GM21619 (cell line): ENCODE measurements at regions not wholly inside any gene's neighbourhood (a gene's known extent, or its start where the extent isn't known, plus 50 kb on each side); places are given as distances from the start of the nearest gene placed in this dataset.
"Not testable (repeated sequence)": the region's sequence is repeated elsewhere in the genome, so short reads cannot be mapped to it uniquely, and the experiment has no call there.

Source experiments
- ATAC-seq: cut with Tn5 transposase; IDR thresholded peaks from one replicate; pipeline ENCODE4 v1.9.1; 2021; ENCODE audit not compliant: unreplicated experiment

DNA sequence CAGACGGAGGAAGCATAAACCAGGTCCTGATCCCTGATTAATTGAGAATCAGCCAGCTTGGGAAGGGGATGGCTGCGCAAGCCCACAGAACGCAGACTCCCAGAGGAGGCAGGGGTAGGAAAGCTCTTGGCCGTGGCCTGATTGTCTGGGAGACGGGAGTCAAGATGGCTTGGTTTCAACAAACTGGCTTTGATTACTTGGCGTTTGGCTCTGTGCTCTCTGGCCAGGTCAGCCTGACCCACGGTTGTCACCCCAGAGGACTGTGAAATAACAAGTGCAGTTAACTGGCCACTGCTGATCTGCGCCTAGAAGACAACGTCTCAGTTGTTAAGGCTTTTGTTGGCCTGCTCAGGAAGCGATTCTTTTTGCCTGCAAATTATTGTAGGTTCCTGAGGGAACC lies 387.0 kb upstream of the PROK2 start:
- no peak for ATAC-seq

DNA sequence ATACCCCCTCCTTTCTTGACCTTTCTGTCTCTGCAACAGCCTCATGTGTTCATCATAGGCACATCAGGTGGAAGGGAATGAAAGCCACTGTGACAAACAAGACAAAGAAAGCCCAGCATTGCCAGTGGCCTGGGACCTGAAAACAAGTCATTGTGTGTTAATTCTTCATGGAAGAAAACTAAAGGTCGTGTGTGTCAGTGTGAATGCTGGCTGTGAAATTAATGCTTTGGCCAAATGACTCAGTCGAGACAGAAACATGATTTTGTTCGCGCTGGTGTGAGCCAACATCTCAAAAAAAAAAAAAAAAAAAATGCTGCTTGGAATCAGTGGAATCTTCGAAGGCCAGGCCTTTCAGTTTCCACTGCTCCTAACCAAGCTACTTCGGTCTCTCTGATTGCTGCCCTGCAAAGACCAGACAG lies 386.5 kb upstream of the PROK2 start:
- ATAC-seq, result no peak

DNA sequence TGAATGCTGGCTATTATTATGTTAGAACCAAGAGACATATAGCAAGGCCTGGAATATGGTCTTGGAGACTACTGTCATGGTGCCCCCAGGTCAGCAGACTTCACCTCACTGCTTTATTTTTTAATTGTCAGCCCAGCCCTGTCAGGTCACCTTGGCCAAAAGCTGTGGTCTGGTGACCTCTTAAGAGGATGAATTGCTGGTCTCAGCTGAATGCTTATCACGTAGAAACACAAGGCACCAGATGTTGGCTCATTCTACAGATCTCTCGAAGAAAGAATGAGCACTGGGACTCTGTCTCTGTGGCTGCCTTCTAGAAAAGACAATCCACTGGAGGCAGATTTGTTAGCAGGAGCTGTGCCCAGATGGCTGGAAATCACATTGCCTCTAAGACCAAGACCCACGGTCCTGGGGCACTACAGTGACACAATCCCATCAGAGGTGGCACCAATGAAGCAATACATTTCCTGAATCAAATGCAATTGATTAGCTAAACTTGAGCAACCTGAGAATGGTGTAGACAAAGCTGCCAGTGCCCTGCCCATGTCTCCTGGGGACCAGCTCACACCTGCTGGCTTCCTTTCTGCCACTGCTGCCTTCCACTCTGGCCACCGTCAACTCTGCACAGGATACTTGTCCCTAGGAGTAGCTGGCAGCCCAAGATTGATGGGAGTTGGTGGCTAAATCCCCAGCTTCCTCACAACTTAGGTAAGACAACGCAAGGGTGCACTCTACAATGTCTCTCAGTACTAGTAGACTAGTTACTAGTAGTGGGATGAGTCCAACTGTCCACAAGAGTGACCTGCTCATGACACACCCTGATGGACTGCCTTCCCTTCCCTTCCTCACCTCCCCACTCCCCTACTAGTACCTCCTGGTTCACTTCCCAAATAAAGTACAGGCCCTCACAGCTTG lies 384.9 kb upstream of the PROK2 start:
- no peak for ATAC-seq

DNA sequence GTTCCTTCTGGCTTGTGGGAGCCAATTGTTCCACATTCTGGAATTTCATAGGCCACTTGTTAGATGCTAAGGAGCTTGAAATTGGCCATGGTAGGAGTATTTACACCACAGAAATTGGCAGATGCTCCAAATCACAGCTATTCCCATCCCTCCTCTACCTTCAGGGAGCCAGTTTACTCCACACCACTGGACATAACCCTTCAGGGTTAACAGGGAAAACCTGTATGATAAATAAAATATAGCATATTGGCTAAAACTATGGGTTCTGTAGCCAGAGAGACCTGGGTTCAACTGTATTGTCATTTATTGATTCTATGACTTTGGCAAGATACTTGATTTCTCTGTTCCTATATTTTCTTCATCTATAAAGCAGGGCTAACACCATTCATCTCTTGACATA lies 384.2 kb upstream of the PROK2 start:
- ATAC-seq, result no peak

DNA sequence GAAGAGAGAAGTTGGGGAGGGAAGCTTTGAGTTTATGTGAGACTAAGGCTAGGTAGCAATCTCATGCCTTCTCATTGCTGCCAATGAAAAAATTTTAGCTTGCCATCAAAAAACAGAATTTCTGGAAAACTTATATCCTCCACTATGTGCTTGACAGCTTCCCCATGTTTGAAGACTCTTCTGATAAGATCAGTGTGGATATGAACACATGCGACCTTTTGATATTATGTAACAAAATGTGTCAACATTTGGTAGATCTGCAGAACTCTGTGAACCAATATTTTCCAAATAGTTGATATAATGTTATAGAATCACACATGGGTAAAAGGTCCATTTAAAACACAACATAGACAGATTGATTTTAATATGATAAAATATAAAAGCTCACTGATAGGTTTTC lies 380.9 kb upstream of the PROK2 start:
- ATAC-seq, result no peak

DNA sequence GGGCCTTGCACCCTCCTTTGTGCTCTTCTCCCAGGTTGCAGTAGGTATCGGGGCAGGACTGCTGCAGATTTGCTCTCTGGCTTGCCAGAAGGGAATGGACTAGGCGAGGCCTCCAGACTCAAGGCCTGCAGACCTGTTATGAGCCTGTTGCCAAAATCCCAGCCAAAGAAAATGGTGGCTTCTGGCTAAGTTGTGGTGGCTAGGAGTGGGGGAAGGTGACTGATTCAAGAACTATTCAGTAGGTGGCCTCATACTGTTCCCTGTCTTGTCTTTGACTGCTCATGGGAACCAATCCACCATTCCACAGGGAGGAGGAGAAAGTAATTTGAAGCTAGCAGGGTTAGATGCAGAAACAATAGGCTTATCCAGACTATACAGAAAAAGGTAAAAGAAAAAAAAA lies 380.4 kb upstream of the PROK2 start:
- no peak for ATAC-seq

DNA sequence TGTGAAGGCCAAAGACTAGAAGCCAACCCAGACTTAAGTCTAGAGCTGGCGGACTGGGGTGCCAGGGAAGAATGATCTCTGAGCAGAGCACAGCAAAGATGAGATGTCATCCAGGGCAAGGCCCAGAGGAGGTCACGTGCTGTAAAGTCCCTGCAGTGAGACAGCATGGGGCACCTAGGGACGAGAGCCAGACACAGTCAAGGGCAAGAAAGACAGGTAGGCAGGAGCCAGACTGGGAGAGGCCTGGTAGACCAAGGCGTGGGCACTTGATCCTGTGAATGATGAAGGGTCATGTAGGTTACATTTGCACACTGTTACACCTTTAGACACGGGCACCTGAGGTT lies 379.7 kb upstream of the PROK2 start:
- no peak for ATAC-seq

DNA sequence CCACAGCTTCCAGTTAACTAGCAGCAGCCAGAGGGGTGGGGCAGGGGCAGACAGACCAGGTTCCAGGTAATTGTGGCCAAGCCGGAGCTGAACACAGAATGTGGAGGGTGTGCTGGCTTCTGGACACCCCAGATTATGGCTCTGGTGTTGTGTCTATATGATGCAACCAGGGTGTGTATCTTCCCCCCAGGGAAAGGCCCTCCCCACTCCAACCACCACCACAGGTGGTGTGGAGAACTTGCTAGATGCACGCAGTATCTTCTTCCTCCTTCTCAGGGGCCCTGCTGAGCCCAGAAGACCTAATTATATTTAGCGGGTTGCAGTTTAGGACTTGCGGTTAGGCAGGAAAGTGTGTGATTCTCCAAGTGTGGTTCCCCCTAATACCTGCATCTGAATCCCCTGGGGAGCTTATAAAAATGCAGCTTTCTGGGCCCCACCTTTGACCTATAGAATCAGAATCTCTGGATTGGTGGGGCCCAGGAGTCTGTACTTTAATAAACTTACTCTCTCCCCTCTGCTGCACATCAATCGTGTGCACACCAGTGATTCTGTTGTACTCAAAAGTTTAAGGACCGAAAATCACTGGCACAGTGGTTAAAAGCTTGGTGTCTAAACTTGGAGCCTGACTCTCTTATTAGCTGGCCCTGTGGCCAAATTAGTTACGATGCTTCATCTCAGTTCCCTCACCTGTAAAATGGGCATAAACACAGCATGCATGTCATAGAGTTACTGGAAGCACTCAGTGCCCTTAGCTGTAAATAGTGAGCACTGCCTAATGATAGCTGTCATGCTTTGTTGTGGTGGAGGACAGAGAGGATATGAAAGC lies 379.1 kb upstream of the PROK2 start:
- ATAC-seq, result peak; percentile 88

DNA sequence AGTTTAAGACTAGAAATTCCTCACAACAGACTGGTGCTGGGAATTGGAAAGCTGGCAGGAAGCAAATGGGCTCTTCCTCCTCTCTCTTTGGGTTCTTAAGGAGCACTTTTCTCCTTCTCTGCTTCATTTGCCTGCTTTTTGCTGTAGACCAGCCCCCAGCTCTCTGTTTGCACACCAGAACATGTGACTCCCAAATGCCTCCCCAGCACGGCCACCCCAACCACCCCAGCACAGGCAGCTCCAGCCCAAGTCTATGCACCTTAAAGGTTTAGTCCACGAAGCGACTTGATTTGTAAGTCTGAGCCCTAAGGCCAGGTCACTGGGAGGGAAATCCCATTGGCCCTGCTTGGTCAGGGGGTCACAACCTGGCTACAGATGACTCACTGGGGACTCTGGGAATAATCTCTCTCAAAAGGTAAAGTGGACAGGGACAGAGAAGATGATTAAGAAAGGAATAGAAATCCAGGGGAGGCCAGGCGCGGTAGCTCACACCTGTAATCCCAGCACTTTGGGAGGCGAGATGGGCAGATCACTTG lies 377.8 kb upstream of the PROK2 start:
- no peak for ATAC-seq

DNA sequence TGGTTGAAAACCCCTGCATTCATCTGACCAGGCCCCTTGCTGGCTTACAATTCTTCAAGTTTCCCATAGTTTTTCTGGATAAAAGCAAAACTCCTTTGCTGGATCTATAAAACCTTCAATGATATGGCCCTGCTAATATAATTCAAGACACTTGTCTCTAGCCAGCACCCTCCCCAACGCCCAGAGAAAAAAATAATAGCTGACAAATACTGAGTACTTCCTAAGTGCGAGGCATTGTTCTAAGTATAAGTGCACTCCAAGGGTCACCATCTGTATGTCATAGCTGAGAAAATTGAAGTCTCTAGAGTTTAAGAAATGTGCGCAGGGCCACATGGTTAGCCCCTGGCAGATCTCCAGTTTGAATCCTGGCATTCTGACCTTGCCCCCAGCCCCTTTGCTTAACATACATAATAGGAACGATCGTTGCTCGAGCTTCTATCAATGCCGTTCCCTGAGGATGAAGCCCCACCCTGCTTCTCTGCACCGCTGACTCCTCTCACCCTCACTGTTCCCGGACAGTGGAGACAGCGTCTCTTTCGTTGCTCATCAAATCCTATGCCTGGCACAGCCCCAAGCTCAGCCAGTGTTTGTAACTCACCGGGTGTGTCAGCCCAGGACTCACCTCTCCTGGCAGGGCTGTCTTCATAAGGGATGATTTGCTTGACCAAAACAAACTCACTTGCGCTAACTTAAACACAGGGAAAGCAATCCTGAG lies 377.1 kb upstream of the PROK2 start:
- ATAC-seq, result no peak

DNA sequence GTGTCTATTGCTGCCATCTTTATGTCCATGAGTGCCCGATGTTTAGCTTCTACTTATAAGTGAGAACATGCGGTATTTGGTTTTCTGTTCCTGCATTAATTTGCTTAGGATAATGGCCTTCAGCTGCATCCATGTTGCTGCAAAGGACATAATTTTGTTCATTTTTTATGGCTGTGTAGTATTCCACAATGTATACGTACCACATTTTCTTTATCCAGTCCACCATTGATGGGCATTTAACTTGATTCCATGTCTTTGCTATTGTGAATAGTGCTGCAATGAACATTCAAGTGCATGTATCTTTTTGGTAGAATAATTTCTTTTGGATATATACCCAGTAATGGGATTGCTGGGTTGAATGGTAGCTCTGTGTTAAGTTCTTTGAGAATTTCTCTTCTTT lies 376.3 kb upstream of the PROK2 start:
- not testable (repeated sequence) for ATAC-seq

DNA sequence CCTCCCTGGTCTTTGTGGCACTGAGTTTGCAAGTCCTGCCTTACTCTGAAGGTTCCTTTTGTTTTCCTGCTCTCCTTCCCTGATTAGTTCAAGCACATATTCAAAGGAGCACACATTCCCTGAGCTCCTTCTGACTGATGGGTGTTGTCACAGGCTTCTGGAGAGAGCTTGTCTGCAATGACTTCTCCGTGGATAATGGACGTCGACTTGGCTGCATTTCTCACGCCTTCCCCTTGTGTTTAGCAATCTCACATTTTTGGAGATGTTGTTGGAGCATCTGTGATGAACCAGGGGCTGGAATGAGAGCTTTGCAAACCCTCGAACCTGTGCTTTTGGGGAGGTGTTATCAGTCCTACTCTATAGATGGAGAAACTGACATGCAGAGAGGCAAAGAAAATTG lies 375.4 kb upstream of the PROK2 start:
- no peak for ATAC-seq

DNA sequence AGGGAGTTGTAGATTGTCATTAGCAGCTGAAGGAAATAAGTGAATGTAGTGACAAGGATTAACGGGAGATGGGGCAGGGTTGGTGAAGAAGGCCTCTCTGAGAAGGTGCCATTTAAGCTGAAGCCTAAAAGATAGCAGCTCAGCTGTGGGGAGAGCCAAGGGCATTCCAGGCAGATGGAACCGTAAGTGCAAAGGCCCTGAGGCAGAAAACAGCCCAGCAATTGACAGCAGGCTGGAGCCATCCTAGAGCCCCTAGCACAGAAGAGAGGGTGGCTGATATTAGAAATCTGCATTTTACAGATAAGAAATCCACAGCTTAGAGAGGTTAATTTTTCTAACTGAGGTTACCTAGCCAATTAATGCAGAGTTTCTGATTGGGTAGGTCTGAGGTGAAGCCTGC lies 374.5 kb upstream of the PROK2 start:
- no peak for ATAC-seq

DNA sequence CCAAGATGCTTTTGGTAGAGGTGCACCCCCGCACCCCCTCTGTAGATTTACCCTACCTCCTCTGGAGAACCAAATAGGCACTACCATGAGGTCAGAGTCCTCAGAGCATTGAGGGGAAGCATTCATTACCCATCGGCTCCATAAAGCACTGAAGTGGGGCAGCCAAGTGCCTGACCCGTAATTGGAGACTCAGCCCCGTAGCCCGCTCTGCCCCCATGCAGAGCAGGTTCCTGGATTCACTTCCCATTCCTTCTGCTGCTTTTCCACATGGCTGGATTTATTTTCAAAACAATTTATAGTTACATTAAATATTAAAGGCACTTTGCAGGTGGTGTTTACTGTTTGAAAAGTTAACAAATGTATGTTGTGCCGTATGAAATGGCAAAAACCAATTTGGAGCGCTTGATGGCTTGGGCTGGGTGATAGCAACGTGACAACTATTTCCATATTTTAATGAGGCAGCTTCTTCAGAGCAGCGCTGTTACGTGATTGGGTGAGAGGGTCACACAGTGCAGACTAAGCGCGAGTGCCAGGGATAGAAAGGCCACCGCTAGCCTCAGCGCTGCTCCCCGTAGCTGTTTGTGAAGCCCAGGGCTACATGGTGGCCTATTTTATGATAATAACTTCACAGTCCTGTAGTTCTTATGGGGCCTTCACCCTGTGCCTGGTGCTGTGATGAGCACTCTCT lies 373.8 kb upstream of the PROK2 start:
- no peak for ATAC-seq

DNA sequence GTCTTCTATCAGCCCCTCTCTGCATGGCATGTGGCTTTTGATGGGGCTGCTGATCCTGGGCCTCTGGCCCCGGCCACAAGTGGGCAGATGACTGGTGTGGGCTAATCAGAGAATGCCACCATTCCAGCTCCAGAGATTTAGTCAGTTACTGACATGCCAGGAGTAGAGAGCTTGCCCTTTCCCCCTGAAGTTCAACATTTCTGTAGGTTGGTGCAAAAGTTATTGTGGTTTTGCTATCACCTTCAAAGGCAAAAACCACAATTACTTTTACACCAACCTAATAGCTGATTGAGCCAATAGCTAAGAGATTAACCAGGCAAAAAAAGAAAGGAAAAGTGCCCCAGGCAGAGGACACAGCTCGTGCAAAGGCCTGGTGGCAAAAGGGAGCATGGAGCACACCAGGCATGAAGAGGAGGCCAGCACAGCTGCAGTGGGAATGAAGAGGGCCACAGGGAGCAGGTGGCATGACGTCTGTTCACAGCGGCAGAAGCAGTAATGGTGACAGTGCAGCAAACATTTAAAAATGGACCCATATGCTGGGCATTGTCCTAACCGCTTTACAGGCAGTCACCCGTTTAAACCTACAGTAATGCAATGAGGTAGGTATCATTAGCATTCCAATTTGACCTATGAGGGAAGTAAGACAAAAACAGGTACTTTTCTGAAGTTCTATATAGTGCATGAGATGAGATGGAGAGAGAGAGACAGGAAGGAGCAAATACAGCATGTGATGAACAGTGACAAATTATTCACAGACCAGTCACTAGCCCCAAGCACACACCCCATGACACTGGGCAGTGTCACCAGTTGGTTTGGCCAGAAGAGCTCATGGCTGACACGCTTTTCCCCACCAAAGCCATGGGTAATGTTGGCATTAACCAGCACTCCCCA lies 373.0 kb upstream of the PROK2 start:
- peak; percentile 71 for ATAC-seq

DNA sequence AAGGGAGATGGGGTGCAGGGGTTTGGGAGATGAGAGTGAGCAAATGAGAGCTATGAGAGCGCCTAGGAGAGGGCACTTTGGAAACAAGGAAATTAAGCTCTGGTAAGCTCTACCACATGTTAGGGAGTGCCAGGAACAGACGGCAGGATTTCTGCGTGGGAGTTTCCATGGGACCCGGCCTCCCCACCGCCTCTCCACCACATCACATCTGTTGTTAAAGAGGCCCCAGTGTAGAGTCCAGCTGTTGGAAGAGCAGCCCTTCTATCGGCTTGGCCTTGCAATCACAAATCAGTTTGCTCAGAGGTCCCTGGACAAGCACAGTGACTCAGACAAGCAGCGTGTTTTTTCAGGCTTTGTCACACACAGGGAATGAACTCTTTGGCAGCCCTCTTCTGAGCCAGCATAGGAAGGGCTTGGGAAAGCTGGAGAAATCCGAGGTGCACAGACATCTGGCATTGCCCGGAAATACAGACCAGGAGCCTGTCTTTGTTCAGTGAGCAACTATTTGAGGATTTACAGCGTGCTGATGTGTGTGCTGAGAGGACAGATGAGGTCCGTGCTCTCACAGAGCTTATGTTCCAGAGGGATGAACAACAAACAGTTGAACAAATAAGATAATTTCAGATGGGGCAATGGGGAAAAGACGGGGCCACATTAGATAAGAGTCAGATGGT lies 370.6 kb upstream of the PROK2 start:
- no peak for ATAC-seq

DNA sequence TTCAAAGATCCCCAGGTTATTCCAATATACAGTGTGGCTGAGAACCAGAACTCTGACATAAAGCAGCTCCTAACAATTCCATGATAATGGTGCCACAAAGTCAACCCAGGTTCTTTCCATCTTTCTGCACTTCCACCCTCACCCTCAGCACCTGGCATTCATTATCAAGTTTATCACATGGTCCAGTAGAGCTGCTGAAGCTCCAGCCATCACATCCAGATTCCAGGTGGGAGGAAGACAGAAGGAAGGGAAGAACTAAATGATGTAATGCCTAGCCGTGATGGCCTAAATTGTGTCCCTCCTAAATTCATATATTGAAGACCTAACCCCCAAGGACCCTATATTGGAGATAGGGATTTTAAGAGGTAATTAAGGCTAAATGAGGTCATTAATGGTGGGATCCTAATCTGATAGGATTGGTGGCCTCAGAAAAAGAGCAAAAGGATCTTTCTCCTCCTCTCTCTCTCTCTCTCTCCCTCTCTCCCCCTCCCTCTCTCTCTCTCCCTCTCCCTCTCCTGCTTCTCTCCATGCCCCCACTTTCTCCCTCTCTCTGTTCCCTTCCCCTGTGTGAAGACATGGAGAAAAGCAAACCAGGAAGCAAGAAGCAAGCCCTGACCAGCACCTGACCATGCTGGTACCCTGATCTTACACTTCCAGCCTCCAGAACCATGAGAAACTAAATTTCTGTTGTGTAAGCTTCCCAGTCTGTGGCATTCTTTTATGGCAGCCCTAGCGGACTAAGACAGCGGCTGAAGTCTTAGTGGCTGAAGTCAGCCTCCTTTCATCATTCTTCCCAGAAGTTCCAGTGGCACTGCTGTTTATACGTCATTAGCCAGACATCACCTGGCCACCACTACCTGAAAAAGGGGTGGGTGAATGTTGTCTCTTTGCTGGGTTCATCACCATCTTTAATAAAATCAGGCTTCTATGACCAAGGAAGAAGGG lies 369.7 kb upstream of the PROK2 start:
- no peak for ATAC-seq
